Skeletal muscle tissue (tissue), 3 donors: ENCODE measurements at regions not wholly inside any gene's neighbourhood (a gene's known extent, or its start where the extent isn't known, plus 50 kb on each side); places are given as distances from the start of the nearest gene placed in this dataset.

Source experiments
- H3K27ac ChIP-seq: one replicate; pipeline ENCODE4 v1.7.0; 2013; ENCODE audit warnings: mild to moderate bottlenecking, low read depth, low read length, inconsistent platforms
- H3K27me3 ChIP-seq, 3 donors: one replicate each; pipeline ENCODE4 v1.7.0; 2013; ENCODE audit warnings: low read length in 3 of 3; ENCODE audit not compliant: control insufficient read depth in 3 of 3, insufficient read depth in 3 of 3
- H3K36me3 ChIP-seq, 3 donors: one replicate each; pipeline ENCODE4 v1.7.0; 2013; ENCODE audit warnings: low read length in 3 of 3; ENCODE audit not compliant: control insufficient read depth in 3 of 3, insufficient read depth in 3 of 3
- H3K4me1 ChIP-seq, 3 donors: one replicate each; pipeline ENCODE4 v1.7.0; 2013; ENCODE audit warnings: low read length in 3 of 3, mild to moderate bottlenecking in 3 of 3; ENCODE audit not compliant: control insufficient read depth in 3 of 3, insufficient read depth in 3 of 3
- H3K4me3 ChIP-seq, 3 donors: one replicate each; pipeline ENCODE4 v1.7.0; 2013; ENCODE audit warnings: low read length in 3 of 3
- H3K9ac ChIP-seq, 3 donors: one replicate each; pipeline ENCODE4 v1.7.0; 2013; ENCODE audit warnings: low read length in 3 of 3, mild to moderate bottlenecking in 3 of 3, moderate library complexity in 2 of 3, low read depth in 1 of 3
- H3K9me3 ChIP-seq, 3 donors: one replicate each; pipeline ENCODE4 v1.7.0; 2013; ENCODE audit warnings: low read length in 3 of 3; ENCODE audit not compliant: control insufficient read depth in 3 of 3
- donor health status: Osteomylitis.

GRCh38 chr10:9004736-9005135, 950.2 kb downstream of the GATA3 start:
- no peaks in the 10 kb centered on the region for H3K36me3 ChIP-seq
- no peak overlapping the region for H3K27ac ChIP-seq
- H3K9me3 ChIP-seq: no peaks in the 10 kb centered on the region
- no peak overlapping the region for H3K4me3 ChIP-seq
- no peak overlapping the region for H3K9ac ChIP-seq
- H3K27me3 ChIP-seq: no peaks in the 10 kb centered on the region
- H3K4me1 ChIP-seq: no peaks in the 10 kb centered on the region

GRCh38 chr10:9009505-9009904, 955.0 kb downstream of the GATA3 start:
- Histone ChIP-seq H3K9ac (no peak overlapping the region), H3K27ac (no peak overlapping the region), H3K4me3 (no peak overlapping the region), H3K36me3 (no peaks in the 10 kb centered on the region), H3K4me1 (no peaks in the 10 kb centered on the region), H3K9me3 (no peaks in the 10 kb centered on the region), H3K27me3 (no peaks in the 10 kb centered on the region)

- Histone ChIP-seq H3K36me3 (no peaks in the 10 kb centered on the region), H3K9me3 (no peaks in the 10 kb centered on the region), H3K4me1 (no peaks in the 10 kb centered on the region), H3K27me3 (no peaks in the 10 kb centered on the region), H3K4me3 (no peak overlapping the region), H3K9ac (no peak overlapping the region), H3K27ac (no peak overlapping the region)
These were observed 955.6 kb downstream of the GATA3 start for GRCh38 chr10:9010093-9010492.

- Histone ChIP-seq H3K36me3 (no peaks in the 10 kb centered on the region), H3K27me3 (no peaks in the 10 kb centered on the region), H3K9ac (no peak overlapping the region), H3K4me3 (no peak overlapping the region), H3K27ac (no peak overlapping the region), H3K9me3 (no peaks in the 10 kb centered on the region), H3K4me1 (no peaks in the 10 kb centered on the region)
These were observed 956.6 kb downstream of the GATA3 start for GRCh38 chr10:9010931-9011670.

GRCh38 chr10:9012312-9012711, 957.8 kb downstream of the GATA3 start:
- Histone ChIP-seq H3K9ac (no peak overlapping the region), H3K4me3 (no peak overlapping the region), H3K27me3 (no peaks in the 10 kb centered on the region), H3K36me3 (no peaks in the 10 kb centered on the region), H3K4me1 (no peaks in the 10 kb centered on the region), H3K9me3 (no peaks in the 10 kb centered on the region), H3K27ac (no peak overlapping the region)

- Histone ChIP-seq H3K27me3 (no peaks in the 10 kb centered on the region), H3K4me1 (no peaks in the 10 kb centered on the region), H3K9ac (no peak overlapping the region), H3K27ac (no peak overlapping the region), H3K9me3 (no peaks in the 10 kb centered on the region), H3K4me3 (no peak overlapping the region), H3K36me3 (no peaks in the 10 kb centered on the region)
These were observed 960.5 kb downstream of the GATA3 start for GRCh38 chr10:9015005-9015404.

- no peaks in the 10 kb centered on the region for H3K4me1 ChIP-seq
- H3K36me3 ChIP-seq: no peaks in the 10 kb centered on the region
These were observed 961.0 kb downstream of the GATA3 start for GRCh38 chr10:9015447-9015846.

GRCh38 chr10:9016930-9017329, 962.4 kb downstream of the GATA3 start:
- H3K4me3 ChIP-seq: no peak overlapping the region
- no peaks in the 10 kb centered on the region for H3K27me3 ChIP-seq
- no peak overlapping the region for H3K27ac ChIP-seq
- no peaks in the 10 kb centered on the region for H3K36me3 ChIP-seq
- no peak overlapping the region for H3K9ac ChIP-seq
- H3K9me3 ChIP-seq: no peaks in the 10 kb centered on the region
- no peaks in the 10 kb centered on the region for H3K4me1 ChIP-seq

More at GRCh38 chr10:9015447-9015846, 961.0 kb downstream of the GATA3 start:
- Histone ChIP-seq H3K9me3 (no peaks in the 10 kb centered on the region), H3K9ac (no peak overlapping the region), H3K27me3 (no peaks in the 10 kb centered on the region), H3K27ac (no peak overlapping the region), H3K4me3 (no peak overlapping the region)

- H3K27me3 ChIP-seq: no peaks in the 10 kb centered on the region
- H3K4me1 ChIP-seq: no peaks in the 10 kb centered on the region
- H3K4me3 ChIP-seq: no peak overlapping the region
- H3K9me3 ChIP-seq: no peaks in the 10 kb centered on the region
- no peak overlapping the region for H3K27ac ChIP-seq
- no peaks in the 10 kb centered on the region for H3K36me3 ChIP-seq
- H3K9ac ChIP-seq: no peak overlapping the region
These were observed 964.0 kb downstream of the GATA3 start for GRCh38 chr10:9018195-9019173.

- H3K9ac ChIP-seq: no peak overlapping the region
- H3K27ac ChIP-seq: no peak overlapping the region
- H3K27me3 ChIP-seq: no peaks in the 10 kb centered on the region
- no peaks in the 10 kb centered on the region for H3K4me1 ChIP-seq
- no peaks in the 10 kb centered on the region for H3K9me3 ChIP-seq
- no peaks in the 10 kb centered on the region for H3K36me3 ChIP-seq
- no peak overlapping the region for H3K4me3 ChIP-seq
These were observed 968.7 kb downstream of the GATA3 start for GRCh38 chr10:9023206-9023605.
